Peyer's patch (tissue), 4 donors: ENCODE measurements at regions not wholly inside any gene's neighbourhood (a gene's known extent, or its start where the extent isn't known, plus 50 kb on each side); places are given as distances from the start of the nearest gene placed in this dataset.

Experiments
- DNase-seq, 3 donors: peaks; one replicate each; pipeline ENCODE4 v3.0.0-alpha.2; 2017 to 2019
- H3K27ac ChIP-seq, 4 donors: fragments of 200-600 bp; sonication (generic); one replicate each; pipeline ENCODE4 v1.5.1; 2016 to 2019
- H3K27me3 ChIP-seq, 2 donors: fragments of 200-600 bp; sonication (generic); one replicate each; pipeline ENCODE4 v1.5.1; 2019
- H3K36me3 ChIP-seq, 3 donors: fragments of 200-600 bp; sonication (generic); one replicate each; pipeline ENCODE4 v1.5.1; 2016 to 2019
- H3K4me1 ChIP-seq, 4 donors: fragments of 200-600 bp; sonication (generic); one replicate each; pipeline ENCODE4 v1.5.1; 2016 to 2019
- H3K4me3 ChIP-seq, 4 donors: fragments of 200-600 bp; sonication (generic); 1 replicate in 3 of 4; 2 replicates in 1 of 4; pipeline ENCODE4 v1.5.1; 2016 to 2019; ENCODE audit warnings: mild to moderate bottlenecking in 1 of 4
- H3K9me3 ChIP-seq, 4 donors: fragments of 200-600 bp; sonication (generic); one replicate each; pipeline ENCODE4 v1.5.1; 2016 to 2019; ENCODE audit warnings: mild to moderate bottlenecking in 1 of 4
- CTCF ChIP-seq, 6 experiments: fragments of 450-650 bp in 4 of 6; fragments of 200-600 bp in 2 of 6; sonication (generic) in 1 of 6; IDR thresholded peaks; one replicate each; pipeline ENCODE4 v1.5.1; 2017 to 2019; ENCODE audit warnings: antibody characterized with exemption in 6 of 6, mild to moderate bottlenecking in 3 of 6, moderate library complexity in 1 of 6
- POLR2A ChIP-seq, 2 donors: fragments of 450-650 bp; IDR thresholded peaks; one replicate each; pipeline ENCODE4 v1.5.1; 2017; ENCODE audit warnings: antibody characterized with exemption in 2 of 2, mild to moderate bottlenecking in 2 of 2, moderate library complexity in 2 of 2

GRCh38 chr10:57943701-57944100 is 324.0 kb downstream of the IPMK start:
- Histone ChIP-seq H3K9me3 (no peaks in the 10 kb centered on the region), H3K27ac (no peak overlapping the region), H3K27me3 (no peaks in the 10 kb centered on the region), H3K4me3 (no peak overlapping the region), H3K4me1 (no peaks in the 10 kb centered on the region), H3K36me3 (no peaks in the 10 kb centered on the region)
- TF ChIP-seq CTCF (IDR thresholded peaks at IDR 0.05) = no peak
- TF ChIP-seq POLR2A (IDR thresholded peaks at IDR 0.05) = no peak
- DNase-seq = no peak

- H3K27me3 ChIP-seq = no peaks in the 10 kb centered on the region
- TF ChIP-seq CTCF (IDR thresholded peaks at IDR 0.05) (no peak), POLR2A (IDR thresholded peaks at IDR 0.05) (no peak)
- no peak overlapping the region for H3K27ac ChIP-seq
- no peaks in the 10 kb centered on the region for H3K9me3 ChIP-seq
- H3K4me1 ChIP-seq = no peaks in the 10 kb centered on the region
- no peak overlapping the region for H3K4me3 ChIP-seq
- H3K36me3 ChIP-seq = no peaks in the 10 kb centered on the region
- DNase-seq = no peak
These were observed 342.6 kb downstream of the IPMK start for GRCh38 chr10:57925045-57925444.

DNA sequence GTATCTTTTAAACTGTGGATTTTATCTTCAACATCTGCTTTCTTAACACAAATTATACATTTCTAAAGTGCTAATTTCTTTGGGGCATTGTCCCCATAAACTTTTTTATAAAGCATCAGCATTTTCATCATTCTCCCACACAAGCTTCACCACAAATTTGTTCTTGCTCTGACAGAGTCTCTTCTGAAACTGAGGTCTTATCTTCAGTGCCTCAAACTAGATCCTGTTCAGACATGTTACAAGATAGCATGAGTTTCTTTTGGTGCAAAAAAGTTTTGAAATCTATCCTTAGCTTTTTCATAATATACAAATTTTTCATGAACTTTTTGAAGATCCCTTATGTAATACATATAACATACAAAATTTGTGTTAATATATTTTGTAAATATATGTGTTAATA is 346.6 kb downstream of the IPMK start:
- H3K27me3 ChIP-seq = no peaks in the 10 kb centered on the region
- H3K9me3 ChIP-seq = no peaks in the 10 kb centered on the region
- no peaks in the 10 kb centered on the region for H3K36me3 ChIP-seq
- no peak for TF ChIP-seq CTCF (IDR thresholded peaks at IDR 0.05)
- TF ChIP-seq POLR2A (IDR thresholded peaks at IDR 0.05) = no peak
- no peak for DNase-seq
- no peak overlapping the region for H3K4me3 ChIP-seq
- no peaks in the 10 kb centered on the region for H3K4me1 ChIP-seq
- no peak overlapping the region for H3K27ac ChIP-seq

DNA sequence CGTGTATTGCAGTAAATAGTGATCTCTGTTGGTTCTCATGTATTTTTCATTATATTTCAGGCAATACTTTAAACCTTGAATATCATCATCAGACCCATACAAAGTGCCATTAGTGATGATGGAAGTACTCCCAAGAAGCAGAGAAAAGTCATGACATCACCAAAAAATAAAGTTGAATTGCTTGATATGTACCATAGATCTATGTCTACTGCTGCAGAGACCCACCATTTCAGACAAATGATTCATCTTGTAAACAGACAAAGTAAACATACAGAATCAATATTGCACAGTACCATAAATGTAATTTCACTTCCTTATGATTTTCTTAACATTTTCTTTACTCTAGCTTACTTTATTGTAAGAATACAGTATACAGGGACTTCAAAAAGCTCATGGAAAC is 347.8 kb downstream of the IPMK start:
- H3K36me3 ChIP-seq = no peaks in the 10 kb centered on the region
- H3K9me3 ChIP-seq = no peaks in the 10 kb centered on the region
- no peaks in the 10 kb centered on the region for H3K27me3 ChIP-seq
- no peak overlapping the region for H3K27ac ChIP-seq
- no peaks in the 10 kb centered on the region for H3K4me1 ChIP-seq
- DNase-seq = no peak
- H3K4me3 ChIP-seq = no peak overlapping the region
- TF ChIP-seq POLR2A (IDR thresholded peaks at IDR 0.05) (no peak), CTCF (IDR thresholded peaks at IDR 0.05) (no peak)

DNA sequence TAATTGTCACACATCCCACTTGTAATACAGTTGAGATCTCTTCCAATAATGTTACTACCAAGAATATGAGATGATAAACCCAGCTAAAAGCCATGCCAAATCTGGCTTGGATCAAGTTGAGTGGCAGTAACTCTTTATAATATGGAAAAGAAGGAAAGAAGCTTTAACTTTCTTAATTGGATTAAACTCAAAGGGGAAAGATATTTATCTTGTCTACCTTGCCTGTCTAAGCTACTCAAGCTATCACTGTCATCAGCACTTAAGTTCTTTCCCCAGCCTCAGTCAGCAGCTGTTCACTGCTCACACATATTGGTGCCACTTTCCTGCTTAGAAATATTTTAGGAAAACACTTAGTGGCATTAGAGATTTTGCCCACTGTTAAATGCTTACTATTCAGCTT is 350.7 kb downstream of the IPMK start:
- Histone ChIP-seq H3K9me3 (no peaks in the 10 kb centered on the region), H3K4me1 (no peaks in the 10 kb centered on the region), H3K36me3 (no peaks in the 10 kb centered on the region), H3K4me3 (no peak overlapping the region), H3K27ac (no peak overlapping the region), H3K27me3 (no peaks in the 10 kb centered on the region)
- TF ChIP-seq POLR2A (IDR thresholded peaks at IDR 0.05) = no peak
- no peak for TF ChIP-seq CTCF (IDR thresholded peaks at IDR 0.05)
- DNase-seq = no peak

DNA sequence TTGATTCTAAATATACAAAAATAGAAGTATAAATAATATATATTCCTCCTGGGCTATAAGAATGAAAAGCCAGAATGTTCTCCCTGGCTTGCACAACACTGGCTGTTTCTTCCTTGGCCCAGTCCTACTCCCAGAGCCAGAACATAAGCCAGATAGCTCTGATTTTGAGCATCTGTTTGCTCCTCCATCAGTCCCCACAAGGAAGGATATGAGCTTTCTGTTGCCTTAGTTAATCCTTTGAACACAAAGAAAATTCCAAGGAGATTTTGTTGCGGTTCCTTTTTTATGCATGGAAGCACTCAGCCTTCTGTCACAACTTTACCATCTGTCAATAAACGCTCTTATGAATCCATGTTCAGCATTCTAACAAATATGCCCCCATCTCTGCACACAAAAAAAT is 361.8 kb downstream of the IPMK start:
- no peak for DNase-seq

More for the DNA sequence above, 361.8 kb downstream of the IPMK start:
- Histone ChIP-seq H3K27ac (no peak overlapping the region), H3K27me3 (no peaks in the 10 kb centered on the region), H3K4me3 (no peak overlapping the region), H3K9me3 (no peaks in the 10 kb centered on the region), H3K36me3 (no peaks in the 10 kb centered on the region), H3K4me1 (no peaks in the 10 kb centered on the region)
- TF ChIP-seq CTCF (IDR thresholded peaks at IDR 0.05) (no peak), POLR2A (IDR thresholded peaks at IDR 0.05) (no peak)
